ENCODE measurements at regions not wholly inside any gene's neighbourhood (a gene's known extent, or its start where the extent isn't known, plus 50 kb on each side); places are given as distances from the start of the nearest gene placed in this dataset.
"Not testable (repeated sequence)": the region's sequence is repeated elsewhere in the genome, so short reads cannot be mapped to it uniquely, and the experiment has no call there.

DNA sequence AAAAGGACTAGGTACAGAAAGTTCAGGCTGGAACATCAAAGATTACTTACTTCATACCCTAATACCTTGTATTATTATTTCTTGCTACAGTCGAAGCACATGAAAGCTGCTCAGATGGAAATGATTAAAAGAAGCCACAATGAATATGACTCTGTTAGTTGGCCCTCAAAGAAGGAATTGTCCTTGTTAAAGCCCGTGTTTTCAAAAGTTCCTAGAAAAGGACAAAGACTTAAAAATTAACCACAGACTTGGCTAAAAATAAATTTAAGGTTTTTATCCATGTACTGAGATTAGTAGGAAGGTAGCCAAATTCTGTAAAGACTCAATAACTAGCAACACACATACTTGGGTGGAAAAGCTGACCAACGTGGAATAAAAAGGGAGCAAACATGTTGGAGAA, 251.0 kb upstream of the RARB start:
- Histone ChIP-seq H3K4me1 (ENCODE audit: low read depth) (no peaks in the 10 kb centered on the region), H3K4me3 (no peak overlapping the region), H3K9me3 (no peaks in the 10 kb centered on the region), H3K36me3 (ENCODE audit: low read depth) (no peaks in the 10 kb centered on the region)
- intact Hi-C loops (cut with DNase I, micrococcal nuclease) = loop anchor here in 1 of 2 donors (10.0 kb wide), 1 partner anchor 52 kb away; no protein-coding TSS in a partner anchor
- ATAC-seq (no peak), DNase-seq (no peak)
- TF ChIP-seq, protein P1, sequence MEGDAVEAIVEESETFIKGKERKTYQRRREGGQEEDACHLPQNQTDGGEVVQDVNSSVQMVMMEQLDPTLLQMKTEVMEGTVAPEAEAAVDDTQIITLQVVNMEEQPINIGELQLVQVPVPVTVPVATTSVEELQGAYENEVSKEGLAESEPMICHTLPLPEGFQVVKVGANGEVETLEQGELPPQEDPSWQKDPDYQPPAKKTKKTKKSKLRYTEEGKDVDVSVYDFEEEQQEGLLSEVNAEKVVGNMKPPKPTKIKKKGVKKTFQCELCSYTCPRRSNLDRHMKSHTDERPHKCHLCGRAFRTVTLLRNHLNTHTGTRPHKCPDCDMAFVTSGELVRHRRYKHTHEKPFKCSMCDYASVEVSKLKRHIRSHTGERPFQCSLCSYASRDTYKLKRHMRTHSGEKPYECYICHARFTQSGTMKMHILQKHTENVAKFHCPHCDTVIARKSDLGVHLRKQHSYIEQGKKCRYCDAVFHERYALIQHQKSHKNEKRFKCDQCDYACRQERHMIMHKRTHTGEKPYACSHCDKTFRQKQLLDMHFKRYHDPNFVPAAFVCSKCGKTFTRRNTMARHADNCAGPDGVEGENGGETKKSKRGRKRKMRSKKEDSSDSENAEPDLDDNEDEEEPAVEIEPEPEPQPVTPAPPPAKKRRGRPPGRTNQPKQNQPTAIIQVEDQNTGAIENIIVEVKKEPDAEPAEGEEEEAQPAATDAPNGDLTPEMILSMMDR (IDR thresholded peaks at IDR 0.05) = no peak

DNA sequence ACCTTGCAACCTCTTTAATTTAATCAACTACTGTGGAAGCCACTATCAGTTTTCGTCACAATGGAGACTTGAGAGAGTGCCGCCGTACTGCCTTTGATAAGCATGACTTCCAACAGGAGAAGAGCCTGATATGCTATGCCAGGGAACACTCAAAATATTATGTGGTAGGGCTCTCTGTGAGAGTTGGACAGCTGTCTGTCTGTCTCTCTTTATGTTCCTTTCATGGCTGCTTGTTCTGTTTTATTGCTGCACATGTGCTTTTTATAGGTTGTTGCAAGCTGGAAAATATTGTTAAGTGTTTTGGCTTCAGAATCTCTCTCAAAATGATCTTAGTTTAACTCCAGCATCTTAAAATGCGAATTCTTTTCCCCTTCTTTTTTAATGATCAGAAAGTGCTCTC, 249.4 kb upstream of the RARB start:
- Histone ChIP-seq H3K9me3 (no peaks in the 10 kb centered on the region), H3K4me1 (ENCODE audit: low read depth) (no peaks in the 10 kb centered on the region), H3K36me3 (ENCODE audit: low read depth) (no peaks in the 10 kb centered on the region), H3K4me3 (no peak overlapping the region)
- TF ChIP-seq, protein P1 (IDR thresholded peaks at IDR 0.05) = no peak
- ATAC-seq (no peak), DNase-seq (peak in 1 of 3 donors; percentile 5)
- intact Hi-C loops (cut with DNase I, micrococcal nuclease) = loop anchor here in 1 of 2 donors (10.0 kb wide), 1 partner anchor 54 kb away; no protein-coding TSS in a partner anchor

DNA sequence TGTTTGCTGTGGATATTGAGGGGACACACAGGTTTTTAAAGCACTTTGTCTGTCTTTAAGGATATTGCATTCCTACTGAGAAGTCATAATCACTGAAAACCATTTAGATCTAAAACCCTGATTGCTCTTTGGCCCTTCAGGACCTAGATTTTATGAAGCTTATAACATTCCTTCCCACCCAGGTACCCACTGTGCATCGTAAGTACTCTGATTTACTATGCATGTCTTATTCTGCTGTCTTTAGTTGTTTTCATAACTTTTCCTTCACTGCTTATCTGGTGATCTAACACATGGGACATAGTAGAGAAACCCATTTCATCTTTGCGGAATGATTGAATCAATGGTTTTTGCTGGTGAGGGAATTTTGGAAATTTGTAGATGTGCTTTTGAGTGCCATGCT, 247.0 kb upstream of the RARB start:
- H3K9me3 ChIP-seq = no peaks in the 10 kb centered on the region
- no peak overlapping the region for H3K4me3 ChIP-seq
- intact Hi-C loops (cut with DNase I, micrococcal nuclease) = no loop called here
- ATAC-seq = no peak
- no peaks in the 10 kb centered on the region for H3K36me3 ChIP-seq (ENCODE audit: low read depth)
- TF ChIP-seq, protein P1 (IDR thresholded peaks at IDR 0.05) = no peak
- no peaks in the 10 kb centered on the region for H3K4me1 ChIP-seq (ENCODE audit: low read depth)
- DNase-seq = no peak

DNA sequence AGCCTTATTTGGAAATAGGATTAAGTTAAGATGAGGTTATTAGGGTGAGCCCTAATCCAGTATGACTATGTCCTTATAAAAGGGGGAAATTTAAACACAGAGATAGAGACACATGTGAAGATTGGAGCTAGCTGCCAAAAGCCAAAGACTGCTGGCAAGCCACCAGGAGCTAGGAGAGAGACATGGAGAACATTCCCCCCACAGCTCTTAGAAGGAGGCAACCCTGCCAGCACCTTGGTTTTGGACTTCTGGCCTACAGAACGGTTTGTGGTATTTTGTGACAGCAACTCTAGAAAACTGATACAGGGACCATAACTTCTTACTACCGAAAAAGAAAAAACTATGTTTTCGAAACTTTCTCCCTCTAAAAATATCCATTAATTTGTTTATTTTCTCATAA, 245.3 kb upstream of the RARB start:
- ATAC-seq = no peak

DNA sequence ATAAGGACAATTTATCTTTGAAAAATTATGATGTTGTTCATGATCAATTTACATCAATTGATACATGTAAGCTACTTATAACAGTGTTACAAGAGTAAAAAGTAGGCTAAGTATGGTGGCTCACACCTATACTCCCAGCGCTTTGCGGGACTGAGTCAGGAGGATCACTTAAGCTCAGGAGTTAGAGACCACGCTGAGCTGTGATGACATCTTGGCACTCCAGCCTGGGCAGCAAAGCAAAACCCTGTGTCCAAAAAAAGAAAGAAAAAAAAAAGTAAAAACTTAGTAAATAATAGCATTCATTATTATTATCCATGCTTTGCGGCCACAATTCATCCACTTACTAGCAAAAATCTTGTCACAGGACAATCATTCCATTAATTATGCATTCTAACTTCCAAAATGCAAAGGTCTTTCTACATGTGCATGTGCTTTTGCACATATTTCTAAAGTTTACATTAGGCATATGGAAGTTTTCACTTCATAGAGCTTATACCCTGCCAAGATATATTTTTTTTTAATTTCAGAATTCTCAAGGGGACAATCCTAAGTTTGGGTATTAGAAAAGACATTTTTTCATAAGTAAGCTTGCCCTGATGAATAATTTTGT, 243.3 kb upstream of the RARB start:
- DNase-seq (no peak), ATAC-seq (no peak)
- H3K4me1 ChIP-seq (ENCODE audit: low read depth) = no peaks in the 10 kb centered on the region
- no peaks in the 10 kb centered on the region for H3K9me3 ChIP-seq
- intact Hi-C loops (cut with DNase I, micrococcal nuclease) = no loop called here
- H3K36me3 ChIP-seq (ENCODE audit: low read depth) = no peaks in the 10 kb centered on the region
- TF ChIP-seq, protein P1 (IDR thresholded peaks at IDR 0.05) = no peak
- H3K4me3 ChIP-seq = no peak overlapping the region

More for the DNA sequence above, 245.3 kb upstream of the RARB start:
- intact Hi-C loops (cut with DNase I, micrococcal nuclease) = no loop called here
- no peaks in the 10 kb centered on the region for H3K4me1 ChIP-seq (ENCODE audit: low read depth)
- H3K36me3 ChIP-seq (ENCODE audit: low read depth) = no peaks in the 10 kb centered on the region
- no peak overlapping the region for H3K4me3 ChIP-seq
- H3K9me3 ChIP-seq = no peaks in the 10 kb centered on the region
- TF ChIP-seq, protein P1 (IDR thresholded peaks at IDR 0.05) = no peak
- no peak for DNase-seq

DNA sequence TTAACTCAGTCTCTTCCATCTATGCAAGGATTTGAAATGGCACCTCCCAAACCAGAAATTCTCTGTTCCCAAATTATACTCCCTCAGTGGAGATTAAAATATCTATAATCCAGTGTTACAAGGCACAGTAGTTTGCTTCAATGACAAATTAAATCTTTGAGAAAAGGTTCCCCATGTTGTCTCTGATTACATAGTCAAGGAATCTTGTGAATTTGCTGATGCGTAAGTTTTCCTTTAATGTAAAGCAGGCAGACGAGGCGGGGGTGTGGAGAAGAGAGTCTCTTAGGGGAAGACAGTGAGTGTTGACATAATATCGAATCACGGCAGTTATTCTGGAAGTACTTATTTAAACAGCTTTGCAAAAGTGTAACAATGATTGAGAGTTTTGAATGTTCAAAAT, 236.4 kb upstream of the RARB start:
- ATAC-seq (no peak), DNase-seq (no peak)
- intact Hi-C loops (cut with DNase I, micrococcal nuclease) = no loop called here
- Histone ChIP-seq H3K4me1 (ENCODE audit: low read depth) (no peaks in the 10 kb centered on the region), H3K4me3 (no peak overlapping the region), H3K9me3 (no peaks in the 10 kb centered on the region), H3K36me3 (ENCODE audit: low read depth) (no peaks in the 10 kb centered on the region)
- TF ChIP-seq, protein P1 (IDR thresholded peaks at IDR 0.05) = no peak

DNA sequence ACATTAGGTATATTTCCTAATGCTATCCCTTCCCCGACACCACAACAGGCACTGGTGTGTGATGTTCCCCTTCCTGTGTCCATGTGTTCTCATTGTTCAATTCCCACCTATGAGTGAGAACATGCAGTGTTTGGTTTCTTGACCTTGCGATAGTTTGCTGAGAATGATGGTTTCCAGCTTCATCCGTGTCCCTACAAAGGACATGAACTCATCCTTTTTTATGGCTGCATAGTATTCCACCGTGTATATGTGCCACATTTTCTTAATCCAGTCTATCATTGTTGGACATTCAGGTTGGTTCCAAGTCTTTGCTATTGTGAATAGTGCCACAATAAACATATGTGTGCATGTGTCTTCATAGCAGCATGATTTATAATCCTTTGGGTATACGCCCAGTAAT, 228.5 kb upstream of the RARB start:
- ATAC-seq; intact Hi-C loops (cut with DNase I, micrococcal nuclease); DNase-seq; H3K4me1 ChIP-seq (ENCODE audit: low read depth); H3K36me3 ChIP-seq (ENCODE audit: low read depth); H3K9me3 ChIP-seq; H3K4me3 ChIP-seq: not testable (repeated sequence)

Measured in mucosa of descending colon (tissue), 3 donors.